DND-41 (cell line): ENCODE measurements at regions not wholly inside any gene's neighbourhood (a gene's known extent, or its start where the extent isn't known, plus 50 kb on each side); places are given as distances from the start of the nearest gene placed in this dataset.

Experiments used
- ATAC-seq: fragments of 200-7000 bp; cut with Tn5 transposase; 3 replicates; pipeline ENCODE4 v1.9.1; 2021; ENCODE audit warnings: low read depth; ENCODE audit not compliant: insufficient read depth
- DNase-seq: peaks from one replicate; pipeline ENCODE4 v3.0.0-alpha.2; 2020
- H2AFZ ChIP-seq: 2 replicates; pipeline ENCODE4 v1.6.0; 2012; ENCODE audit warnings: low read depth, low read length
- H3K27ac ChIP-seq: 2 replicates; pipeline ENCODE4 v1.5.1; 2012; ENCODE audit warnings: low read length, inconsistent platforms
- H3K27me3 ChIP-seq: fragments of 200-600 bp; sonication (generic); 2 replicates; pipeline ENCODE4 v1.6.0; 2012; ENCODE audit warnings: low read length, mild to moderate bottlenecking, inconsistent platforms; ENCODE audit not compliant: insufficient read depth, poor library complexity
- H3K36me3 ChIP-seq: 2 replicates; pipeline ENCODE4 v1.5.1; 2012; ENCODE audit warnings: low read length, inconsistent platforms; ENCODE audit not compliant: insufficient read depth
- H3K4me1 ChIP-seq: 2 replicates; pipeline ENCODE4 v1.5.1; 2012; ENCODE audit warnings: mild to moderate bottlenecking, low read length; ENCODE audit not compliant: insufficient read depth
- H3K4me2 ChIP-seq: 2 replicates; pipeline ENCODE4 v1.6.0; 2012; ENCODE audit warnings: mild to moderate bottlenecking, moderate library complexity, low read length, inconsistent platforms; ENCODE audit not compliant: insufficient read depth
- H3K4me3 ChIP-seq, 2 experiments: fragments of 200-600 bp in 1 of 2; shearing (Covaris generic) in 1 of 2; 2 replicates each; pipeline ENCODE4 v1.5.1; 2012 to 2016; ENCODE audit warnings: inconsistent platforms in 2 of 2, low read length in 2 of 2, mild to moderate bottlenecking in 2 of 2, low read depth in 1 of 2, moderate library complexity in 1 of 2
- H3K79me2 ChIP-seq: 2 replicates; pipeline ENCODE4 v1.6.0; 2012; ENCODE audit warnings: low read length, inconsistent platforms; ENCODE audit not compliant: insufficient read depth
- H3K9ac ChIP-seq: 2 replicates; pipeline ENCODE4 v1.6.0; 2012; ENCODE audit warnings: low read depth, mild to moderate bottlenecking, inconsistent platforms, low read length, moderate library complexity
- H3K9me3 ChIP-seq: 2 replicates; pipeline ENCODE4 v1.5.1; 2012; ENCODE audit warnings: low read length, moderate library complexity, mild to moderate bottlenecking, inconsistent platforms; ENCODE audit not compliant: insufficient read depth, severe bottlenecking
- H4K20me1 ChIP-seq: 2 replicates; pipeline ENCODE4 v1.6.0; 2012; ENCODE audit warnings: low read length; ENCODE audit not compliant: insufficient read depth
- CTCF ChIP-seq: IDR thresholded peaks from 2 replicates; pipeline ENCODE4 v1.5.1; 2012; ENCODE audit warnings: borderline replicate concordance, low read length, moderate library complexity, mild to moderate bottlenecking; ENCODE audit not compliant: poor library complexity, severe bottlenecking; ENCODE audit errors: extremely low read depth
- EZH2 ChIP-seq: IDR thresholded peaks from 3 replicates; pipeline ENCODE4 v1.6.1; 2012; ENCODE audit warnings: borderline replicate concordance, low read depth, mild to moderate bottlenecking, moderate library complexity, low read length, inconsistent platforms; ENCODE audit not compliant: severe bottlenecking

GRCh38 chr12:40431169-40431568 lies 206.4 kb downstream of the LRRK2 start:
- Histone ChIP-seq H3K27ac (no peak overlapping the region), H3K4me1 (no peaks in the 10 kb centered on the region), H3K79me2 (no peaks in the 10 kb centered on the region), H3K36me3 (no peaks in the 10 kb centered on the region), H4K20me1 (no peaks in the 10 kb centered on the region), H3K9ac (no peak overlapping the region), H3K9me3 (no peaks in the 10 kb centered on the region), H3K27me3 (no peaks in the 10 kb centered on the region), H3K4me3 (no peak overlapping the region), H3K4me2 (no peak overlapping the region), H2AFZ (no peak overlapping the region)
- TF ChIP-seq EZH2 (no peak), CTCF (no peak)
- DNase-seq = no peak
- ATAC-seq = no peak

GRCh38 chr12:40435251-40435650 lies 210.5 kb downstream of the LRRK2 start:
- no peak overlapping the region for H3K9ac ChIP-seq
- H2AFZ ChIP-seq = no peak overlapping the region
- no peaks in the 10 kb centered on the region for H4K20me1 ChIP-seq
- TF ChIP-seq EZH2 = no peak
- no peak for TF ChIP-seq CTCF
- no peak overlapping the region for H3K4me3 ChIP-seq
- DNase-seq = no peak
- no peak overlapping the region for H3K27ac ChIP-seq
- H3K36me3 ChIP-seq = no peaks in the 10 kb centered on the region
- no peaks in the 10 kb centered on the region for H3K27me3 ChIP-seq
- H3K79me2 ChIP-seq = no peaks in the 10 kb centered on the region
- H3K9me3 ChIP-seq = no peaks in the 10 kb centered on the region
- ATAC-seq = no peak
- H3K4me1 ChIP-seq = no peaks in the 10 kb centered on the region
- H3K4me2 ChIP-seq = no peak overlapping the region

- Histone ChIP-seq H3K9ac (no peak overlapping the region), H3K27ac (no peak overlapping the region), H3K79me2 (no peaks in the 10 kb centered on the region), H3K27me3 (no peaks in the 10 kb centered on the region), H3K9me3 (no peaks in the 10 kb centered on the region), H4K20me1 (no peaks in the 10 kb centered on the region), H3K4me1 (no peaks in the 10 kb centered on the region), H3K36me3 (no peaks in the 10 kb centered on the region), H3K4me2 (no peak overlapping the region), H3K4me3 (no peak overlapping the region), H2AFZ (no peak overlapping the region)
- DNase-seq = no peak
- TF ChIP-seq CTCF = no peak
- no peak for ATAC-seq
Measured at GRCh38 chr12:40435951-40436350, 211.2 kb downstream of the LRRK2 start.

GRCh38 chr12:40436564-40436963 lies 211.8 kb downstream of the LRRK2 start:
- Histone ChIP-seq H3K4me2 (no peak overlapping the region), H3K4me1 (no peaks in the 10 kb centered on the region), H3K9me3 (no peaks in the 10 kb centered on the region), H2AFZ (no peak overlapping the region), H3K9ac (no peak overlapping the region), H3K27ac (no peak overlapping the region), H3K79me2 (no peaks in the 10 kb centered on the region), H3K36me3 (no peaks in the 10 kb centered on the region), H4K20me1 (no peaks in the 10 kb centered on the region), H3K27me3 (no peaks in the 10 kb centered on the region), H3K4me3 (no peak overlapping the region)
- ATAC-seq (no peak), DNase-seq (no peak)
- TF ChIP-seq CTCF (no peak), EZH2 (no peak)
